HuH-7 (cell line): ENCODE measurements at regions not wholly inside any gene's neighbourhood (a gene's known extent, or its start where the extent isn't known, plus 50 kb on each side); places are given as distances from the start of the nearest gene placed in this dataset.
"Not testable (repeated sequence)": the region's sequence is repeated elsewhere in the genome, so short reads cannot be mapped to it uniquely, and the experiment has no call there.

ENCODE experiments used
- DNase-seq: peaks from one replicate; pipeline ENCODE4 v3.0.0; 2011; ENCODE audit warnings: low spot score

DNA sequence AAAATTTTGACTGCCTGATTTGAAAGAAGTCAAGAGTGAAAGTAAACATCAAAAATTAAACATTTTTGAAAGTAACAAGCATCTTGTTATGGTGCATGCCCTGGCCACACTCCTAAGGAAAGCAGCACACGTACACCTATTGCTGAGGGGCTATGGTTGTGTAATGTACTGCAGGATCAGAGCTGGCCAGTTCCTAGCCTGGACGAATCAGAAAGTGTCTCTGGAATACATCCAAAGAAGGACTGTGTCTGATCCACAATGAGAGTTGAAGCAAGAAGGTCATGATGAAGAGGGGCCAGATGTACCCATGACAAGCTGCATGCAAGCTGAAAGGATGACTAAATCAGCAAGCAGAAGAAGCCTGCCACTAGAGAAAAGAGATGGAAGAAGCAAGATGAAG, 618.2 kb downstream of the TLE1 start:
- DNase-seq = no peak

DNA sequence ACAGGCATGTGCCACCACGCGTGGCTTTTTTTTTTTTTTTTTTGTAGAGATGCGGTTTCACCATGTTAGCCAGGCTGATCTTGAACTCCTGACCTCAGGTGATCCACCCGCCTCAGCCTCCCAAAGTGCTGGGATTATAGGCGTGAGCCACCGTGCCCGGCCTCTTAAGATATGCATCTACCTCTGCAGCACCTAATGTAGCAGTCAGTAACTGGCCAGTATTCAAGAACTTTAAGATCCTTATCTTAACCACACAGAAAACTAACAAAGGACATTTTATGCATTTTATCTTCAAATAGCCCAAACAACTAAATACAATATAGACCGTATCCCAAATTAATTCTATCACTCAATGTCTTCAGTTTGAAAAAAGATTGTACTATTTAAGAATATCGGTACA, 618.7 kb downstream of the TLE1 start:
- no peak for DNase-seq

- DNase-seq = no peak
These were observed 619.4 kb downstream of the TLE1 start for GRCh38 chr9:81069923-81070322.

GRCh38 chr9:81069038-81069795, 620.1 kb downstream of the TLE1 start:
- no peak for DNase-seq

- not testable (repeated sequence) for DNase-seq
These were observed 626.4 kb downstream of the TLE1 start for GRCh38 chr9:81062995-81063394.

- no peak for DNase-seq
These were observed 630.6 kb downstream of the TLE1 start for GRCh38 chr9:81058782-81059181.

GRCh38 chr9:81053298-81054025, 635.9 kb downstream of the TLE1 start:
- DNase-seq = no peak

GRCh38 chr9:81052846-81053245, 636.5 kb downstream of the TLE1 start:
- DNase-seq = no peak

DNA sequence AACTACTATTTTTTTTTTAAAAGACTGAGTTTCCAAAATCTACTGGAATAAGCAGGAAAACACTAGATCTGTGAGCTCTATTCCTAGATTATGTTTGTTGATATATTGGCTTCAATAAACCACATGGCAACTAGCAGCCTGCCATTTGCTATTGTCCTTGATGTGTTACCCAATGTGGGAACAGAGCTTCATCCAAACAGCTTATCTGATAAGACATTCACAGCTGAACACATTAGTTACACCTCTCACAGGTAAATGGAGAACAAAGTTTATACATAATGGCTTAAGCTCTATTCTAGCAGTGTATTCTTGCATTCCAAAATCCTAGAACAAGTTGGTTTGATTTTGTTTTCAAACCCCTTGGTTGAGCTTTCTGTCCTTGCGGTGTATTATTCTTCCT, 642.1 kb downstream of the TLE1 start:
- DNase-seq = no peak

DNA sequence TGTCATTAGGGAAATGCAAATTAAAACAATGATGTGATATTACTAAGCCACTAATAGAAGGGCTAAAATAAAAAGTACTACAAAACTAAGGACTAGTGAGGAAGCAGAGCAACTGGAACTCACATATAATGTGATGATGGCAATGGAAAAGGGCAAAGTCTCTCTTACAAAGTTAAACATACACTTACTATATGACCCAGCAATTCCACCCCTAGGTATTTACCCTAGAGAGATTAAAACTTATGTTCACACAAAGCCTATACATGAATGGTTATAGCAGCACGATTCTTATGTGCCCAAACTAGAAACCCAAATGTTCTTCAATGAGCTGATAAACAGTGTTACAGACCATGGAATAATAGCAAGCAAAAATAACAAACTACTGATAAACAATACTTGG, 643.7 kb downstream of the TLE1 start:
- peak; percentile 3 for DNase-seq

- DNase-seq = no peak
These were observed 651.5 kb downstream of the TLE1 start for GRCh38 chr9:81037889-81038288.

DNA sequence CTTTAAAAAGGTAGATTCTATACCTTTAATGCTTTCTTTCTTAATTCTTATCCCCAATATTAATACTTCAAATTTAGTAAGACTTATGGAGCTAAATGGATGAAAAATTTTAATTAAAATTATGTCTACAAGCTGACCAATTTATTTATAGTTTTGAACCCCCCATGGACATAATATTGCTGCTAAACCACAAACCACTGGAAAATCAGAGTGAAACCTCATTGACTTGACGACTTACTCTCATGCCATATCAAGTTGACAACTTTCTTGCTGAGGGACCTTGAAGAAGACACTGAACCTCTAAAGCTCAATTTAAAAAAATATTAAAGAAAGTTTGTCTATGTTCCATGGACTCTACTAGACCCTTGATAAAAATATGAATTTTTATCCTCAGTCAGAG, 653.7 kb downstream of the TLE1 start:
- no peak for DNase-seq

DNA sequence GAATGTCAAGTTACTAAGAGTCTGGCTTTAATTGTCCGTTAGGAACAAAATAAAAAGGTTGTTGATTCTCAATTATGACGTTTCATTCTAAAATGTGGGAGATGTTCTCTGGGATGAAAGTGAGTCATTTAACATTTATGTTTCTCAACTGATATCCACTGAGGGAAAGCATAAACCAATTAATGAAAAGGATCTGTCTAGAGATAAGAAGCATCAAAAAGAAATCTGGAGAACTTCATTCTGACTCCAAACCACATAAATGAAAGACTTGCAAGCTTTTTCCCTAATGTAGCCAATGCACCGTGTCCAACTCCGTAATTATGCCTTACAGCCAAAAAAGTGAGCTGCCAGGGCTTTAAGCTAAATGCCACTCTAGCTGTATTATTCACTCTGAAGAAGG, 654.2 kb downstream of the TLE1 start:
- no peak for DNase-seq

DNA sequence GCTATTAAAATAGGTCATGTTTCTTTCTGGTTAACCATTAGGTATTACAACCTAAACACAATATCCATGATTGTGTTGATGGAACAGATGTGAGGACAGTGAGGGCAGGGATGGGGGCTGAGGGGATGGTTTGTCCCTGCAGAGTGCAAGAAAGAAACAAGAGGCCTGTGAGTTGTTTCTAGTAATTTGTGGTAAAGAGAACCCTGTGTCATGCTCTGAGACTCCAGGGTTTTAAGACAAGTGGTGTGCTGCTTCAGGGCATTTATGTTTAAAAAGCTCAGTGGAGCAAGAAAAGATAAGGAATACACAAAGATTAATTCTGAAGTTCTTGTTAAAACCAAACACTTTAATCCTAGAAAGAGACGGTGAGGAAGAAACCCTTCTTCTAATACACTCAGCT, 656.5 kb downstream of the TLE1 start:
- no peak for DNase-seq

- no peak for DNase-seq
These were observed 657.2 kb downstream of the TLE1 start for GRCh38 chr9:81032030-81032572.

DNA sequence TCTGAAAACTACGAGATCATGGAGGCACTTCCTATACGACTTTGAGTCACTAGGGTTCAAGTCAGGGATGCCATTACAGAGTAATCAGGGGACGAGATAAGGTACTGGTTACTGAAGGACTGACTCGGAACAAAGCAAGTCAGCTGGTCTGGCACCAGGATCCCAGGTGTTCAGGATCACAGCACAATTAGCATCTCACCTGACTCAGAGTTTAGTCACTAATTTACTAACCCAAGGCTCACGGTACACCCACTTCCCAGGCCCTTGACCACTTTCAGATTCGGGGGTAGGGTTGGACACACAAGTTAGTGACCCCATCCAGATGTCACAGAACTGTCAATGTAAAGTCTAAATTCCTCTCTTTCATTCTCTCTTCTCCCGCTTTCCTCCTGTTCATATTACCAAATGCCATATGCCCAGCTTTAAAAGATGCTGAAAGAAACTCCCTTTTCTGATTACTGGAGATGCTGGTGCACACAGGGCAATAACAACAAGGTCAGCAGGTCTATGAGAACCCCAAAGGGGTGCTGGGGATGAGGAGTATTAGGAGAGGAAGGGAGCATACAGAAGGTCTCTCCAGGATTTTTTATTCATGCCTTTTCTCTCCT, 657.8 kb downstream of the TLE1 start:
- no peak for DNase-seq

DNA sequence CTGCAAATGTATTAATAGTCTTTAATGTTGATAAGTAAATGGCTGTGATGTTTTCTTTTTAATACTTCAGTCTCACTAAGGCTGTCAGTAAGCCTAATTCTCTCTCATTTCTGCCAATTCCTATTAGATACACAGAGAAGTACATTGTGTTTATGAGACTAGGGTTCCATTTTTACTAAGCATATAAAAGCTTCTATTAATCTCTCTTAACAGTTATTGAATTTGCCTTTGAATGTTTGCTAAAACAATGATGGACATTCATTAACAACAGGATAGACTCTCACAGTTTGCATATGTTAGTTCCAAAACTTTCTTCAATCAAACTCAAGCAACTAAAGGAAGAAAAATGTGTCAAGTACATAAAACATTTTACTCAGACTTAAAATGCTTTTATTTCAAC, 659.3 kb downstream of the TLE1 start:
- DNase-seq = no peak

DNA sequence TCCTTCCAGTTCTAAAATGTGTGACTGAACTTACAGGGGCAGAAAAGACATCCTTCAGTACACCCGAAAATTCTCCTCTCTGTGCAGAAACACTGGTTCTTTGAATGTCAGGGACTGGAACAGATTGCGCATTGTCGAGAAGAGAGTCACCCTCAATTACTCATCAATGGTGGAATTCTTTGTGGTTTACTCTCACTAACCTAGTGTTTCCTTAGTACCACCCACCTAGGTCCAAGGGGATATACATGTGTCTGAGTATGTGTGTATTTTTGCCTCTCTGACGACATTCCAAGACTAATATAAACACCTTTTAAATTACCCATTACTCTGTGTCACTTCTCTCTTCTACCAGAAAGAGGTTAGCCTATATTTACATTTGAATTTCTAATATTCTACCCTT, 660.8 kb downstream of the TLE1 start:
- DNase-seq = no peak

DNA sequence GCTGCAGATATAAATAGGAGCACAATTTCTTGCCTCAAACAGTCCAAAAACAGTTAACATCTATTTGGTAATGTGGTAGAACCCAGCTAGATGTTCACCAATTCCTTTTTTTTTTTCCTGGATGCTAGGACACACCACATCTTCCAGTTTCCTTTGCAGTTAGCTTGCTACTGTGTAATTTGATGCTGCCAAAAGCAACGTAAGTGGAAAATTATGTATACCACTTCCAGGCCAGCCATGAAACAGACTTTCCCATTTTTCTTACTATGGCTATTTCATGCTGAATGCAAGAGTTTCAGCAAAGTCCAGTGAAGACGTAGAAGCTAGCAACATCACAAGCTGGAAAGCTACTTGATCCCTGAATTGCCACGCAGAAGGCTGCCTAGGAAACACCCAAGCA, 667.2 kb downstream of the TLE1 start:
- no peak for DNase-seq

GRCh38 chr9:81014945-81015344, 674.4 kb downstream of the TLE1 start:
- not testable (repeated sequence) for DNase-seq

- DNase-seq = not testable (repeated sequence)
These were observed 676.2 kb downstream of the TLE1 start for GRCh38 chr9:81013191-81013590.

DNA sequence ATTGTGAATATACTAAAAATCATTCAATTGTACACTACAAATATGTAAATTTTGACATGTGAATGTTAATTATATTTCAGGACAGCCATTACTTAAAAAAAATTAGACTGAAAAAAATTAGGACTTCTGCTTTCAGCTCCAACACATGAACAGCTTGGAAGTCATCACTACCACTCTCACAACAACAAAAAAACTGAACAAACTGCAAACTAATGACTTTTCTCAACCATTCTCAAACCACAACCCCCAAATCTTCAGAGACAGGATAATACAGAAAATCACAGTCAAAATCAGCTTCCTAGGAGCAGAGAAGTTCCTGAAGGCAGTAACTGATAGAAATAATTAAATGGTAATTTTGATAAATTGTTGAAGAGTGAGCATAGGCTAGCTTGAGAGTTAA, 686.4 kb downstream of the TLE1 start:
- no peak for DNase-seq

- no peak for DNase-seq
These were observed 687.1 kb downstream of the TLE1 start for GRCh38 chr9:81002242-81002641.
